ENCODE measurements at regions not wholly inside any gene's neighbourhood (a gene's known extent, or its start where the extent isn't known, plus 50 kb on each side); places are given as distances from the start of the nearest gene placed in this dataset.

DNA sequence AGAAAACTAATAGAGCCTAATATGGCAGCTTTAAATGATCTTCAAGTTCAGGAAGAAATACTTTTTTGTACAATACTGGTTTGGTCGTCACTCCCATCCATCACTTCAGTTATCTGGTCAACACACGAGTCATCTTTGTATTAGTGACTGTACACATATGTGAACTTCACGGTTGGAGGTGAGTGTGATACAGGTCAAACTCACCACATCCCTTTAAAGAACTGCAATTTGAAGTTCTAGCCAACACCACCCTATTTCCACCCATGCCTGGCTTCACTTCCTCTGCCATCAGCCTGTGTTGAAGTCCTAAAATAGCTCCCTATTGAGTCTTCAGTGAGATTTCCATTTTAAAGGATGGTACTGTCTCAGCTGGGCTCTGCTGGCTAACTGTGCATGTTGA is 361.9 kb downstream of the TXNL1 start:
- POLR2A ChIA-PET = no interaction called here
- H3K27ac Mint-ChIP-seq = peak overlapping the region; percentile 19
- ATAC-seq (ENCODE audit: low read depth) (peak; percentile 49), DNase-seq (no peak)
- peaks cover 1% of the 10 kb centered on the region for H3K36me3 Mint-ChIP-seq (ENCODE audit: low read depth)
- H3K9me3 Mint-ChIP-seq = peaks cover 11% of the 10 kb centered on the region
- H3K27me3 Mint-ChIP-seq = no peaks in the 10 kb centered on the region
- H3K4me1 Mint-ChIP-seq = peaks cover 33% of the 10 kb centered on the region
- no peak overlapping the region for H3K4me3 Mint-ChIP-seq
- intact Hi-C loops (cut with micrococcal nuclease) = no loop called here
- CTCF ChIA-PET = no interaction called here
- TF ChIP-seq, protein P1, sequence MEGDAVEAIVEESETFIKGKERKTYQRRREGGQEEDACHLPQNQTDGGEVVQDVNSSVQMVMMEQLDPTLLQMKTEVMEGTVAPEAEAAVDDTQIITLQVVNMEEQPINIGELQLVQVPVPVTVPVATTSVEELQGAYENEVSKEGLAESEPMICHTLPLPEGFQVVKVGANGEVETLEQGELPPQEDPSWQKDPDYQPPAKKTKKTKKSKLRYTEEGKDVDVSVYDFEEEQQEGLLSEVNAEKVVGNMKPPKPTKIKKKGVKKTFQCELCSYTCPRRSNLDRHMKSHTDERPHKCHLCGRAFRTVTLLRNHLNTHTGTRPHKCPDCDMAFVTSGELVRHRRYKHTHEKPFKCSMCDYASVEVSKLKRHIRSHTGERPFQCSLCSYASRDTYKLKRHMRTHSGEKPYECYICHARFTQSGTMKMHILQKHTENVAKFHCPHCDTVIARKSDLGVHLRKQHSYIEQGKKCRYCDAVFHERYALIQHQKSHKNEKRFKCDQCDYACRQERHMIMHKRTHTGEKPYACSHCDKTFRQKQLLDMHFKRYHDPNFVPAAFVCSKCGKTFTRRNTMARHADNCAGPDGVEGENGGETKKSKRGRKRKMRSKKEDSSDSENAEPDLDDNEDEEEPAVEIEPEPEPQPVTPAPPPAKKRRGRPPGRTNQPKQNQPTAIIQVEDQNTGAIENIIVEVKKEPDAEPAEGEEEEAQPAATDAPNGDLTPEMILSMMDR (IDR thresholded peaks at IDR 0.05) = no peak

DNA sequence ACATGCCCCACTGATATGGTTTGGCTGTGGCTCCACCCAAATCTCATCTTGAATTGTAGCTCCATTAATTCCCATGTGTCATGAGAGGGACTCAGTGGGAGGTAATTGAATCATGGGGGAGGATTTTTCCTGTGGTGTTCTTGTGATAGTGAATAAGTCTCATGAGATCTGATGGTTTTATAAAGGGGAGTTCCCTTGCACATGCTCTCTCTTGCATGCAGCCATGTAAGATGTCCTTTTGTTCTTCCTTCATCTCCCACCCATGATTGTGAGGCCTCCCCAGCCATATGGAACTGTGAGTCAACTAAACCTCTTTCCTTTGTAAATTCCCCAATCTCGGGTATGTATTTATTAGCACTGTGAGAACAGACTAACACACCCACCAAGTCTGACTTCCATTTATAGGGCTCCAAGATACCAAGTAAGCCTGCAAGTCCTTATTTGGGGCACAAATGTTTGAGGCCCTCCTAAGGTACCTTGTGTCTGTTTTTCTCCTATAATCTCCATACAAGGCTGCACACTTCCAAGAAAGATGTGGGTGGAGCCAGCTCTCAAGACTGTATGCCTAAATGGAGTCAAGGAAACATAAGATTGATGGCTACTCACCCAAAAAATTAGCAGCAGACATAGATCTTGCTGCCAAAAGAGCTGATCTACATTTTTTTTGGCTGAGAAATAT is 364.7 kb downstream of the TXNL1 start:
- TF ChIP-seq, protein P1 (IDR thresholded peaks at IDR 0.05) = no peak
- intact Hi-C loops (cut with micrococcal nuclease) = no loop called here
- no peak for DNase-seq
- CTCF ChIA-PET = no interaction called here
- no peak overlapping the region for H3K4me3 Mint-ChIP-seq
- H3K27ac Mint-ChIP-seq = peak overlapping the region; percentile 9
- no peaks in the 10 kb centered on the region for H3K27me3 Mint-ChIP-seq
- ATAC-seq (ENCODE audit: low read depth) = no peak
- H3K9me3 Mint-ChIP-seq = no peaks in the 10 kb centered on the region
- H3K4me1 Mint-ChIP-seq = peaks cover 36% of the 10 kb centered on the region
- H3K36me3 Mint-ChIP-seq (ENCODE audit: low read depth) = no peaks in the 10 kb centered on the region
- POLR2A ChIA-PET = interaction anchor here (0.6 kb wide), 1 partner anchor 952 kb away, joined by 3 read pairs; no protein-coding TSS in a partner anchor

DNA sequence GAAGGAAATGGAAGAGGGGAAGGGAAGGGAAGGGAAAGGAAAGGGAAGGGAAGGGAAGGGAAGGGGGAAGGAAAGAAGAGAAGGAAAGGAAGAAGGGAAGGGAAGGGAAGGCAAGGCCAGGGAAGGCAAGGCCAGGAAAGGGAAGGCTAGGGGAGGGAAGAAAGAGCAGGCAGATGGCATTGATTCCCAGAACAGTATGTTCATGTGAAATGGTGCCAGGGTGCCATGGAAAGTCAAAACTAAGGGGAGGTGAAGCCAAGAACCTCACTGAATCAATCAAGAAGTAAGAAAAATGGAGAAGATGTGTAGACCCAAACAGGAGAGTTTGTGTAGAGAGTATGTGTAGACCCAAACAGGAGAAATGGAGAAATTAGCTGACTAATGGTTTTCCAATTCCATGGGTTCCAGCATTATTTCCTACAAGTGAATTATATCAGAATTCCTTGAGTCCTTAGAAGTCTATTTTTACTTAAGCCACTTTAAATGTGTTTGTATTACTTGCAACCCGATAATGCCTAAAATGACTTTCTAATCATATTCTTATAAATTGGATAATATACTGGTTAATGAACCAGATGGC is 367.6 kb downstream of the TXNL1 start:
- peaks cover 48% of the 10 kb centered on the region for H3K4me1 Mint-ChIP-seq
- CTCF ChIA-PET = no interaction called here
- ATAC-seq (ENCODE audit: low read depth) (no peak), DNase-seq (no peak)
- no peaks in the 10 kb centered on the region for H3K27me3 Mint-ChIP-seq
- TF ChIP-seq, protein P1 (IDR thresholded peaks at IDR 0.05) = no peak
- no peaks in the 10 kb centered on the region for H3K9me3 Mint-ChIP-seq
- no peak overlapping the region for H3K27ac Mint-ChIP-seq
- no peaks in the 10 kb centered on the region for H3K36me3 Mint-ChIP-seq (ENCODE audit: low read depth)
- intact Hi-C loops (cut with micrococcal nuclease) = no loop called here
- H3K4me3 Mint-ChIP-seq = no peak overlapping the region
- POLR2A ChIA-PET = interaction anchor here (0.6 kb wide), 1 partner anchor 886 kb away, joined by 6 read pairs; no protein-coding TSS in a partner anchor

- ChIA-PET CTCF (no interaction called here), POLR2A (no interaction called here)
- TF ChIP-seq, protein P1 (IDR thresholded peaks at IDR 0.05) = no peak
- no peak for DNase-seq
- Mint-ChIP-seq H3K4me3 (no peak overlapping the region), H3K9me3 (no peaks in the 10 kb centered on the region), H3K36me3 (ENCODE audit: low read depth) (no peaks in the 10 kb centered on the region), H3K27me3 (no peaks in the 10 kb centered on the region), H3K27ac (no peak overlapping the region), H3K4me1 (peaks cover 56% of the 10 kb centered on the region)
- no peak for ATAC-seq (ENCODE audit: low read depth)
- intact Hi-C loops (cut with micrococcal nuclease) = loop anchor here (5.0 kb wide), 1 partner anchor 183 kb away; no protein-coding TSS in a partner anchor
These were observed 368.4 kb downstream of the TXNL1 start for GRCh38 chr18:56269958-56270357.

- ChIA-PET POLR2A (interaction anchor here (0.7 kb wide), 1 partner anchor 23 kb away, joined by 3 read pairs; no protein-coding TSS in a partner anchor), CTCF (no interaction called here)
- H3K27ac Mint-ChIP-seq = no peak overlapping the region
- no peaks in the 10 kb centered on the region for H3K27me3 Mint-ChIP-seq
- intact Hi-C loops (cut with micrococcal nuclease) = loop anchor here (5.0 kb wide), 1 partner anchor 182 kb away; no protein-coding TSS in a partner anchor
- H3K4me3 Mint-ChIP-seq = no peak overlapping the region
- TF ChIP-seq, protein P1 (IDR thresholded peaks at IDR 0.05) = no peak
- DNase-seq = no peak
- H3K36me3 Mint-ChIP-seq (ENCODE audit: low read depth) = no peaks in the 10 kb centered on the region
- no peak for ATAC-seq (ENCODE audit: low read depth)
- peaks cover 57% of the 10 kb centered on the region for H3K4me1 Mint-ChIP-seq
- H3K9me3 Mint-ChIP-seq = no peaks in the 10 kb centered on the region
These were observed 369.4 kb downstream of the TXNL1 start for GRCh38 chr18:56268952-56269351.

Data from activated B cell treated with CpG ODN at 0.5 μM for 24 hours (primary cell).